ENCODE measurements at regions not wholly inside any gene's neighbourhood (a gene's known extent, or its start where the extent isn't known, plus 50 kb on each side); places are given as distances from the start of the nearest gene placed in this dataset.

DNA sequence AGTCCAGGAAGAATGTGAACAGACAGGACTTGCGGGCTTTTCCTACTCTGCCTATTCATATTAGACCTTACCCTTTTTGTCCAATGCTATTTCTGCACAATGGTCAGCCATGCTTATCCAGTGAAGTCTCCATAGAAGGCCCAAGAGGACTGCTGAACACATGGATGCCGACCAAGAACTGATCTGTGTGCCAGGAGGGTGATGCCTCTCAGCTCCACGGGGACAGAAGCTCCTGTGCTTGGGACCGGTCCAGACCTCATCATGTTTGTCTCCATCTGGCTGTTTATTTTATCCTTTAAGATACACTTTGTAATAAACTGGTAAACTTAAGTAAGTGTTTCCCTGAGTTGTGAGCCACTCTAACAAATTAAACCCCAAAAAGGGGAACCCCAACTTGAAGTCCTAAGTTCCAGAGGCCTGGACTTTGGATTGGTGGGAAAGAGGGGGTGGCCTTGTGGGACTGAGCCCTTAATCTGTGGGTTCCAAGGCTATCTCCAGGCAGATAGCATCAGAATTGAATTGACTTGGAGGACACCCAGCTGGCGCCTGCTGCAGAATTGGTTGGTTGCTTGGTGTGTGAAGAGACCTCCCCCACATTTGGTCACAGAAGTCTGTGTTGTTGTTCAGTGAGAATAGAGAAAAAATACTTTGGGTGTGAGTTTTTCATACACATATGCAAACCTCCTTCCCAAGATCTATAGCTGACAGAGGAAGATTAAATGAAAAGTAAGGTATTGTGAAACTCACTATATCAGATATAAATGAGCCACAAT is 57.9 kb upstream of the ANKH start:
- TF ChIP-seq, protein P1, sequence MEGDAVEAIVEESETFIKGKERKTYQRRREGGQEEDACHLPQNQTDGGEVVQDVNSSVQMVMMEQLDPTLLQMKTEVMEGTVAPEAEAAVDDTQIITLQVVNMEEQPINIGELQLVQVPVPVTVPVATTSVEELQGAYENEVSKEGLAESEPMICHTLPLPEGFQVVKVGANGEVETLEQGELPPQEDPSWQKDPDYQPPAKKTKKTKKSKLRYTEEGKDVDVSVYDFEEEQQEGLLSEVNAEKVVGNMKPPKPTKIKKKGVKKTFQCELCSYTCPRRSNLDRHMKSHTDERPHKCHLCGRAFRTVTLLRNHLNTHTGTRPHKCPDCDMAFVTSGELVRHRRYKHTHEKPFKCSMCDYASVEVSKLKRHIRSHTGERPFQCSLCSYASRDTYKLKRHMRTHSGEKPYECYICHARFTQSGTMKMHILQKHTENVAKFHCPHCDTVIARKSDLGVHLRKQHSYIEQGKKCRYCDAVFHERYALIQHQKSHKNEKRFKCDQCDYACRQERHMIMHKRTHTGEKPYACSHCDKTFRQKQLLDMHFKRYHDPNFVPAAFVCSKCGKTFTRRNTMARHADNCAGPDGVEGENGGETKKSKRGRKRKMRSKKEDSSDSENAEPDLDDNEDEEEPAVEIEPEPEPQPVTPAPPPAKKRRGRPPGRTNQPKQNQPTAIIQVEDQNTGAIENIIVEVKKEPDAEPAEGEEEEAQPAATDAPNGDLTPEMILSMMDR (IDR thresholded peaks at IDR 0.05): no peak
- TF ChIP-seq EP300 (IDR thresholded peaks at IDR 0.05): no peak
- TF ChIP-seq POLR2AphosphoS5 (IDR thresholded peaks at IDR 0.05): no peak
- TF ChIP-seq POLR2A (IDR thresholded peaks at IDR 0.05; ENCODE audit: low read depth): no peak

Data from esophagus muscularis mucosa (tissue), 4 donors.